ENCODE measurements at regions not wholly inside any gene's neighbourhood (a gene's known extent, or its start where the extent isn't known, plus 50 kb on each side); places are given as distances from the start of the nearest gene placed in this dataset.

DNA sequence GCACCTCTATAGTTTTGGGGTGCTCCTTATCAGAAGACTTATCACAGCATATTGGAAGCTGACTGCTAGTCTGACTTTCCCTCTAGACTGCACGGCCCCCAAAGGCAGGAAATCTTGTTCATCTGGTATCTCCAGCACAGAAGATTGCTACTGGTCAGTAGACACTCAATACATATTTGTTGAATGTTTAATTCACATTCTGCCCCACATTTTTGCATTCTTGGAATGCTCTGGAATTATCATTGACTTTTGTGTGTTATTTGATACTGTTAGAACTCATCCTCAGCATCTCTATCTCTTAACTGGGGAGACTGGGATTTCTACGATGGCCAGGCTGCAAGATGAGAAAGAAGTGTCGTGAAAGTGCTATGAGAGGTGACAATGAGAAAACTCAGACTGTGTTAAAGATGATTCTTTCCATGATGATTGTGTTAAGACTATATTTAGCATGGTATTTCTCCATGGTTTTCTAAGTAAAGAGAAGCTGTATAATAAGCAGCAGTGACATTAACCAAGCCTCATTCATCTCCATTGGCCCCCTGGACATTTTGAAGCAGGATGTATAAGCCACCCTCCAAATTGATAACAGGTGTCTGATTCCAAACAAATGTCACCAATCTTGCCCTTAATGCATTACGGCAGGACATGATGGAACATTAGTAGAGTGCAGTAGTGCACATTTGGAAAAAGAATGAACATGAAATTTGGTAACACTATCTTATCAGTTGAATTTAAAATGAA lies 440.9 kb downstream of the RFC3 start:
- no peak overlapping the region for H3K4me3 ChIP-seq
- no peaks in the 10 kb centered on the region for H3K27me3 ChIP-seq (ENCODE audit: insufficient read depth, low read depth)
- no peaks in the 10 kb centered on the region for H3K4me1 ChIP-seq (replicated peaks; ENCODE audit: insufficient read depth)
- H3K9me2 ChIP-seq (ENCODE audit: insufficient read depth), result no peaks in the 10 kb centered on the region
- DNase-seq, result no peak
- H3K4me2 ChIP-seq, result no peak overlapping the region
- H3K9me3 ChIP-seq (ENCODE audit: insufficient read depth, low read depth), result peaks cover 9% of the 10 kb centered on the region
- H3K27ac ChIP-seq, result no peak overlapping the region
- BruUV-seq (replicated peaks), result no TSS peak
- no peaks in the 10 kb centered on the region for H4K20me1 ChIP-seq (ENCODE audit: insufficient read depth)
- H3K79me2 ChIP-seq (ENCODE audit: low read depth), result no peaks in the 10 kb centered on the region
- intact Hi-C loops (cut with micrococcal nuclease; ENCODE audit: unreplicated experiment), result no loop called here
- no peaks in the 10 kb centered on the region for H3F3A ChIP-seq (ENCODE audit: insufficient read depth, low read depth)
- no peaks in the 10 kb centered on the region for H3K36me3 ChIP-seq (ENCODE audit: low read depth)
- TF ChIP-seq EZH2 (IDR thresholded peaks at IDR 0.05; ENCODE audit: low read depth), result no peak
- TF ChIP-seq, protein P1, sequence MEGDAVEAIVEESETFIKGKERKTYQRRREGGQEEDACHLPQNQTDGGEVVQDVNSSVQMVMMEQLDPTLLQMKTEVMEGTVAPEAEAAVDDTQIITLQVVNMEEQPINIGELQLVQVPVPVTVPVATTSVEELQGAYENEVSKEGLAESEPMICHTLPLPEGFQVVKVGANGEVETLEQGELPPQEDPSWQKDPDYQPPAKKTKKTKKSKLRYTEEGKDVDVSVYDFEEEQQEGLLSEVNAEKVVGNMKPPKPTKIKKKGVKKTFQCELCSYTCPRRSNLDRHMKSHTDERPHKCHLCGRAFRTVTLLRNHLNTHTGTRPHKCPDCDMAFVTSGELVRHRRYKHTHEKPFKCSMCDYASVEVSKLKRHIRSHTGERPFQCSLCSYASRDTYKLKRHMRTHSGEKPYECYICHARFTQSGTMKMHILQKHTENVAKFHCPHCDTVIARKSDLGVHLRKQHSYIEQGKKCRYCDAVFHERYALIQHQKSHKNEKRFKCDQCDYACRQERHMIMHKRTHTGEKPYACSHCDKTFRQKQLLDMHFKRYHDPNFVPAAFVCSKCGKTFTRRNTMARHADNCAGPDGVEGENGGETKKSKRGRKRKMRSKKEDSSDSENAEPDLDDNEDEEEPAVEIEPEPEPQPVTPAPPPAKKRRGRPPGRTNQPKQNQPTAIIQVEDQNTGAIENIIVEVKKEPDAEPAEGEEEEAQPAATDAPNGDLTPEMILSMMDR (conservative IDR thresholded peaks at IDR 0.05), result no peak
- no peak overlapping the region for H2AFZ ChIP-seq
- CTCF ChIA-PET, result no interaction called here
- POLR2A ChIA-PET (ENCODE audit: unreplicated experiment), result no interaction called here

GRCh38 chr13:34263681-34264080 lies 445.7 kb downstream of the RFC3 start:
- Histone ChIP-seq H3K27ac (no peak overlapping the region), H3F3A (ENCODE audit: insufficient read depth, low read depth) (peaks cover 17% of the 10 kb centered on the region), H3K9me3 (ENCODE audit: insufficient read depth, low read depth) (peaks cover 8% of the 10 kb centered on the region), H4K20me1 (ENCODE audit: insufficient read depth) (no peaks in the 10 kb centered on the region), H3K4me3 (no peak overlapping the region), H3K4me2 (no peak overlapping the region), H3K79me2 (ENCODE audit: low read depth) (no peaks in the 10 kb centered on the region), H3K27me3 (ENCODE audit: insufficient read depth, low read depth) (no peaks in the 10 kb centered on the region), H3K9me2 (ENCODE audit: insufficient read depth) (no peaks in the 10 kb centered on the region), H3K36me3 (ENCODE audit: low read depth) (no peaks in the 10 kb centered on the region), H2AFZ (no peak overlapping the region), H3K4me1 (replicated peaks; ENCODE audit: insufficient read depth) (peaks cover 24% of the 10 kb centered on the region)
- BruUV-seq (replicated peaks), result no TSS peak
- TF ChIP-seq EZH2 (IDR thresholded peaks at IDR 0.05; ENCODE audit: low read depth), result no peak
- TF ChIP-seq, protein P1 (conservative IDR thresholded peaks at IDR 0.05), result no peak
- ChIA-PET CTCF (no interaction called here), POLR2A (ENCODE audit: unreplicated experiment) (no interaction called here)
- intact Hi-C loops (cut with micrococcal nuclease; ENCODE audit: unreplicated experiment), result no loop called here
- no peak for DNase-seq

DNA sequence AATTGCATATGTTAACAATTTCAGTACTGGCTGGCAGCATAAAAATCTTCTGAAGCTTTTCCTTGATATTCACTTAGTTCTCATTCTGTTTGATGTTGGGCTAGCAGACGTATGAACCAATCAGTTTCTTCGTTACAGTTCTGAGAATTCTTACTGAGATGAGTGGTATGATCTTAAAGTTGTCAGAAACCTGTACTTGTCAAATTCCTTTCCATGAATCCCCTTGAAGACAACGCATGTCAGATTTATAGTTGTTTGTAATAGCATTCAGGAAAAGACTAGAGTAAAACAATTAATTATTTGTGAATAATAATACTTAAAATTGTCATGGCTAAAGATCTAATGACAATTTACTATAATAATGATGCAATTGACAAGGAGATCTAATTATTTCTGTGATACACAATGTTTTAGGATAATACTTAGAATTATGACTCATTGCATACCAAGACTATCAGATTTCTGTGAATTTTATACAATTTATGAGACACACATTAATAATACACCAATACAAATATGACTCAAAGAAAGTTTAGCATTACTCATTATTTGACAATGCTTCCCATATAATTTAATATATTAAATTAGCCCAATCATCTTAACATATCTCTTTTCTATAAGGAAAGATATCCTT lies 447.2 kb downstream of the RFC3 start:
- H3K4me3 ChIP-seq, result no peak overlapping the region
- H3K4me2 ChIP-seq, result peak overlapping the region; percentile 24; the same call in 1 of the 2 replicates
- H3K9me2 ChIP-seq (ENCODE audit: insufficient read depth), result no peaks in the 10 kb centered on the region
- no peaks in the 10 kb centered on the region for H3K36me3 ChIP-seq (ENCODE audit: low read depth)
- peaks cover 8% of the 10 kb centered on the region for H3K9me3 ChIP-seq (ENCODE audit: insufficient read depth, low read depth)
- POLR2A ChIA-PET (ENCODE audit: unreplicated experiment), result no interaction called here
- no peaks in the 10 kb centered on the region for H3K27me3 ChIP-seq (ENCODE audit: insufficient read depth, low read depth)
- intact Hi-C loops (cut with micrococcal nuclease; ENCODE audit: unreplicated experiment), result no loop called here
- H4K20me1 ChIP-seq (ENCODE audit: insufficient read depth), result no peaks in the 10 kb centered on the region
- TF ChIP-seq, protein P1 (conservative IDR thresholded peaks at IDR 0.05), result no peak
- TF ChIP-seq EZH2 (IDR thresholded peaks at IDR 0.05; ENCODE audit: low read depth), result no peak
- peaks cover 32% of the 10 kb centered on the region for H3K4me1 ChIP-seq (replicated peaks; ENCODE audit: insufficient read depth)
- H3F3A ChIP-seq (ENCODE audit: insufficient read depth, low read depth), result peaks cover 17% of the 10 kb centered on the region
- CTCF ChIA-PET, result no interaction called here
- H2AFZ ChIP-seq, result no peak overlapping the region
- no peaks in the 10 kb centered on the region for H3K79me2 ChIP-seq (ENCODE audit: low read depth)
- peak overlapping the region; percentile 69 for H3K27ac ChIP-seq
- DNase-seq, result peak in 1 of 2 experiments; percentile 81
- no TSS peak for BruUV-seq (replicated peaks)
